Activated T-cell treated with anti-CD3 and anti-CD28 coated beads, Interleukin-2, amount 50 U/mL, for 4 hours (primary cell): ENCODE measurements at regions not wholly inside any gene's neighbourhood (a gene's known extent, or its start where the extent isn't known, plus 50 kb on each side); places are given as distances from the start of the nearest gene placed in this dataset.
"Not testable (repeated sequence)": the region's sequence is repeated elsewhere in the genome, so short reads cannot be mapped to it uniquely, and the experiment has no call there.

Experiments used
- ATAC-seq, 2 donors: fragments of 200-7000 bp; cut with Tn5 transposase; one replicate each; pipeline ENCODE4 v1.10.0; 2021
- DNase-seq: peaks from one replicate; pipeline ENCODE4 v3.0.0-alpha.2; 2020
- H3K27me3 Mint-ChIP-seq: one replicate; pipeline ENCODE4 v1.8.0; 2021; ENCODE audit warnings: low read depth, mixed read lengths
- H3K36me3 Mint-ChIP-seq: one replicate; pipeline ENCODE4 v1.8.0; 2022; ENCODE audit warnings: mixed read lengths; ENCODE audit not compliant: insufficient read depth
- H3K4me1 Mint-ChIP-seq: one replicate; pipeline ENCODE4 v1.8.0; 2021; ENCODE audit warnings: low read depth, mixed read lengths
- H3K4me3 Mint-ChIP-seq: one replicate; pipeline ENCODE4 v1.8.0; 2021; ENCODE audit warnings: mild to moderate bottlenecking, moderate library complexity, mixed read lengths
- H3K9me3 Mint-ChIP-seq: one replicate; pipeline ENCODE4 v1.8.0; 2021; ENCODE audit warnings: mixed read lengths

DNA sequence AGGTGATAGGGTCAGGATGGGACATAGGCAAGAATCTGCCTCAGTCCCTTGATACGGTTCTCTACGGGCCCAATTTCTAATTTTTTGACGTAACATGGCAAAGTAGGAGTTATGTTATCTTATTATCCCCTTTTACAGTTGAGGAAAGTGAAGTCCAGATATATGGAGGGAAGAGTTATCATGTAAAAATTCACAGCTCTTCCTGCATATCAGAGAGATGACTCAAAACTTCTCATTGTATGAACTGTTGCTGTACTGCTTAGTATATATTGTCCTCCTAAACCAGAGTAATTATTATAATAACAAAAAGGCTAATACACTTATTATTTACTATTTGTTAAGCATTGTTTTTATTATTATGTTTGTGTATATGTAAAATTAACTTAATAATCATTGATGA, 260.5 kb upstream of the IGFBP7 start:
- Mint-ChIP-seq H3K4me3 (no peak overlapping the region), H3K9me3 (no peaks in the 10 kb centered on the region), H3K4me1 (no peaks in the 10 kb centered on the region), H3K27me3 (no peaks in the 10 kb centered on the region), H3K36me3 (no peaks in the 10 kb centered on the region)
- DNase-seq (no peak), ATAC-seq (no peak)

DNA sequence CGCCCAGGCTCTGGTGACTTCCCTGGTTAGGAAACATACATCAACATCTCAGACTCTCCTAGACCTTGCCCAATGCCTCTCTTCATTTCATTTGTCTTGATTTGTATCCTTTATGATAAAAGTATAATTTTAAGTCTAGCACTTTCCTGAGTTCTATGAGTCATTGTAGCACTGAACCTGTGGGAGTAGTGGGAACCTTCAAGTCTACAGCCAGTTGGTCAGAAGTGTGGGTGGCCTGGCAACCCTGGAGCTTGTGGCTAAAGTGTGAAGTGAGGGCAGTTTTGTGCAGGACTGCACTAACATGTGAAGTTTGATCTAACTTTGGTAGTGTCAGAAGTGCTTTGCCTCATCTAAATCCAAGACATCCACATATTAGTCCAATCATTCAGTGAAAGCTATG, 259.3 kb upstream of the IGFBP7 start:
- ATAC-seq (no peak), DNase-seq (no peak)
- H3K36me3 Mint-ChIP-seq, result no peaks in the 10 kb centered on the region
- no peaks in the 10 kb centered on the region for H3K4me1 Mint-ChIP-seq
- H3K27me3 Mint-ChIP-seq, result no peaks in the 10 kb centered on the region
- H3K9me3 Mint-ChIP-seq, result no peaks in the 10 kb centered on the region
- H3K4me3 Mint-ChIP-seq, result no peak overlapping the region

- Mint-ChIP-seq H3K4me3 (no peak overlapping the region), H3K36me3 (no peaks in the 10 kb centered on the region), H3K27me3 (no peaks in the 10 kb centered on the region), H3K4me1 (no peaks in the 10 kb centered on the region), H3K9me3 (no peaks in the 10 kb centered on the region)
- DNase-seq, result no peak
- ATAC-seq, result no peak
These were observed 254.1 kb upstream of the IGFBP7 start for GRCh38 chr4:57364255-57364654.

GRCh38 chr4:57363346-57363745, 253.2 kb upstream of the IGFBP7 start:
- ATAC-seq (no peak), DNase-seq (no peak)
- no peaks in the 10 kb centered on the region for H3K27me3 Mint-ChIP-seq
- H3K4me3 Mint-ChIP-seq, result no peak overlapping the region
- H3K9me3 Mint-ChIP-seq, result no peaks in the 10 kb centered on the region
- no peaks in the 10 kb centered on the region for H3K36me3 Mint-ChIP-seq
- no peaks in the 10 kb centered on the region for H3K4me1 Mint-ChIP-seq

GRCh38 chr4:57360681-57361080, 250.5 kb upstream of the IGFBP7 start:
- H3K4me1 Mint-ChIP-seq, result no peaks in the 10 kb centered on the region
- H3K36me3 Mint-ChIP-seq, result no peaks in the 10 kb centered on the region
- ATAC-seq (no peak), DNase-seq (no peak)
- no peaks in the 10 kb centered on the region for H3K9me3 Mint-ChIP-seq
- H3K27me3 Mint-ChIP-seq, result no peaks in the 10 kb centered on the region
- no peak overlapping the region for H3K4me3 Mint-ChIP-seq

- no peaks in the 10 kb centered on the region for H3K9me3 Mint-ChIP-seq
- no peak overlapping the region for H3K4me3 Mint-ChIP-seq
- H3K4me1 Mint-ChIP-seq, result no peaks in the 10 kb centered on the region
- no peak for ATAC-seq
- H3K36me3 Mint-ChIP-seq, result no peaks in the 10 kb centered on the region
- no peak for DNase-seq
- no peaks in the 10 kb centered on the region for H3K27me3 Mint-ChIP-seq
These were observed 245.0 kb upstream of the IGFBP7 start for GRCh38 chr4:57355101-57355665.

GRCh38 chr4:57351731-57352130, 241.5 kb upstream of the IGFBP7 start:
- Mint-ChIP-seq H3K36me3 (no peaks in the 10 kb centered on the region), H3K4me1 (no peaks in the 10 kb centered on the region), H3K9me3 (no peaks in the 10 kb centered on the region), H3K27me3 (no peaks in the 10 kb centered on the region), H3K4me3 (no peak overlapping the region)
- ATAC-seq, result no peak
- no peak for DNase-seq

- H3K9me3 Mint-ChIP-seq, result no peaks in the 10 kb centered on the region
These were observed 234.1 kb upstream of the IGFBP7 start for GRCh38 chr4:57344296-57344695.

GRCh38 chr4:57342411-57342810, 232.2 kb upstream of the IGFBP7 start:
- DNase-seq (no peak), ATAC-seq (no peak)
- Mint-ChIP-seq H3K27me3 (no peaks in the 10 kb centered on the region), H3K4me3 (no peak overlapping the region), H3K9me3 (no peaks in the 10 kb centered on the region), H3K36me3 (no peaks in the 10 kb centered on the region), H3K4me1 (no peaks in the 10 kb centered on the region)

More at GRCh38 chr4:57344296-57344695, 234.1 kb upstream of the IGFBP7 start:
- no peaks in the 10 kb centered on the region for H3K4me1 Mint-ChIP-seq
- H3K36me3 Mint-ChIP-seq, result no peaks in the 10 kb centered on the region
- ATAC-seq (no peak), DNase-seq (no peak)
- H3K4me3 Mint-ChIP-seq, result no peak overlapping the region
- no peaks in the 10 kb centered on the region for H3K27me3 Mint-ChIP-seq

DNA sequence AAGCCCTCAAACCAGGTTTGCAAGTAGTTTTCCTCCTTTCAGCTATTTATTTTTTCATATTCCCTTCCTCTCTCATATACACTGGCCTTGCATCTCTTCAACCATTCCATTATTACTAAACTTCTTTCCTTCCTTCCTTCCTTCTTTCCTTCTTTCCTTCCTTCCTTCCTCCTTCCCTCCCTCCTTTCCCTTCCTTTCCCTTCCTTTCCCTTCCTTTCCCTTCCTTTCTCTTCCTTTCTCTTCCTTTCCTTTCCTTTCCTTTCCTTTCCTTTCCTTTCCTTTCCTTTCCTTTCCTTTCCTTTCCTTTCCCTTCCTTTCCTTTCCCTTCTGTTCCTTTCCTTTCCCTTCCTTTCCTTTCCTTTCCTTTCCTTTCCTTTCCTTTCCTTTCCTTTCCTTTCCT, 228.7 kb upstream of the IGFBP7 start:
- not testable (repeated sequence) for H3K36me3 Mint-ChIP-seq, DNase-seq, ATAC-seq, H3K27me3 Mint-ChIP-seq, H3K9me3 Mint-ChIP-seq, H3K4me3 Mint-ChIP-seq, H3K4me1 Mint-ChIP-seq

DNA sequence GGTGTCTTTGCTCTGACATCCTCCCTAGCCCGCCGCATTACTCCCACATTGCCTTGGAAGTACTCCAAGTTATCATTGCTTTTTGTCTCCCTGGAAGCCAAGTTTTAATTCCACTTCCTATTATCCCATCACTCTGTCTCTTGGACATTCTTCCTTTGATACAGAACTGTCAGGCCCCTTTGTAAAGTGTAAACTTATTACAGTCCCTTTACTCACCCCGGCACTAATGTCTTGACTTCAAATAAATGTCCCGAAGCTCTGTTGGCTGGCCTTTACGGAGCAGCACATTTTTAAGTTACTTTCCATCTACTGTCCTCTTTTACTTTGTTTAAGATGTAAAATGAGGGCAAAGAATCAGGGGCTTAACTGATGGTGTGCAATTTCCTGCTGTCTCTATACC, 223.5 kb upstream of the IGFBP7 start:
- no peaks in the 10 kb centered on the region for H3K27me3 Mint-ChIP-seq
- no peaks in the 10 kb centered on the region for H3K4me1 Mint-ChIP-seq
- ATAC-seq (no peak), DNase-seq (no peak)
- H3K4me3 Mint-ChIP-seq, result no peak overlapping the region
- H3K36me3 Mint-ChIP-seq, result no peaks in the 10 kb centered on the region
- H3K9me3 Mint-ChIP-seq, result no peaks in the 10 kb centered on the region

DNA sequence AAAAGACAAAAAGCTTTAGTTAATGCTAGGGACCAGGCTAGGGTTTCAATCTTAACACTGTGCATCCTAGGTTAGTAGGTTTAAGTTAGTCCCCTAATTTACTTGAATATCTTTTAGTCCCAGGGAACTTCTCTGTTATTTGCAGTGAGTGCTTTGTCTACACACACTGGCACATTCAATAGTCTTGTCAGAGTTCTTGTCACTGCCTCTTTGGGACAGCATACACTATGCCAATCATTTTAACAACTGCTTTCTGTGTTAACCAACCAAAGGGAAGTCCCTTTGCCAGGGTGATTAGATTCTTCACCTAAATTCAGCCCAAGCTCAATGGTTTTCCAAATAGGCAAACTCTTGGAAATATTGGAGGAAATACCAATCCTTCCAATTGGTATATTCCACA, 221.8 kb upstream of the IGFBP7 start:
- no peaks in the 10 kb centered on the region for H3K9me3 Mint-ChIP-seq
- ATAC-seq (no peak), DNase-seq (no peak)
- H3K27me3 Mint-ChIP-seq, result no peaks in the 10 kb centered on the region
- no peaks in the 10 kb centered on the region for H3K36me3 Mint-ChIP-seq
- H3K4me1 Mint-ChIP-seq, result no peaks in the 10 kb centered on the region
- no peak overlapping the region for H3K4me3 Mint-ChIP-seq

DNA sequence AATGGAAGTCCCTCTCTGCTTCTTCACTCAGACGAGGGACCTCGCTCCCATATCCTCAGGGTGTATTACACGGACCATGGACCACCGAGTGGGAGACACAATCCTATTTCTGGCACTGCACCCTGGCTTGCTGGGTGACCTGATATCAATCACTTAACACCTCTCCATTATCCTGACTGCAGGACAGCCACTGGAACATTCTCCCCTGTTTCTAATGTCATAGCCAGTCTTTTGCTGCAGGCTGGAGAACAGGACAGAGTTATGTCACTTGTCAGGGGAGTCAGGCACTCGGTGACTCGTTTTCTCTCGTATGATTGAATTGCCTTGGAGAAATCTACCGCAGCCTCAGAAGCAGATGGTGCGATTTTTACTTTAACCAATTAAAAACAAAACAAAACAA, 219.1 kb upstream of the IGFBP7 start:
- no peaks in the 10 kb centered on the region for H3K9me3 Mint-ChIP-seq
- no peaks in the 10 kb centered on the region for H3K27me3 Mint-ChIP-seq
- H3K4me3 Mint-ChIP-seq, result no peak overlapping the region
- ATAC-seq, result no peak
- no peaks in the 10 kb centered on the region for H3K4me1 Mint-ChIP-seq
- H3K36me3 Mint-ChIP-seq, result no peaks in the 10 kb centered on the region
- no peak for DNase-seq

- DNase-seq, result no peak
- no peaks in the 10 kb centered on the region for H3K4me1 Mint-ChIP-seq
- no peak overlapping the region for H3K4me3 Mint-ChIP-seq
- H3K36me3 Mint-ChIP-seq, result no peaks in the 10 kb centered on the region
- H3K9me3 Mint-ChIP-seq, result no peaks in the 10 kb centered on the region
- peaks cover 2% of the 10 kb centered on the region for H3K27me3 Mint-ChIP-seq
- no peak for ATAC-seq
These were observed 214.6 kb upstream of the IGFBP7 start for GRCh38 chr4:57324673-57325307.

GRCh38 chr4:57320849-57321248, 210.7 kb upstream of the IGFBP7 start:
- ATAC-seq (no peak), DNase-seq (no peak)
- no peaks in the 10 kb centered on the region for H3K36me3 Mint-ChIP-seq
- no peaks in the 10 kb centered on the region for H3K4me1 Mint-ChIP-seq
- peaks cover 2% of the 10 kb centered on the region for H3K27me3 Mint-ChIP-seq
- H3K9me3 Mint-ChIP-seq, result no peaks in the 10 kb centered on the region
- no peak overlapping the region for H3K4me3 Mint-ChIP-seq
